Esophagus squamous epithelium (tissue), 5 donors: ENCODE measurements at regions not wholly inside any gene's neighbourhood (a gene's known extent, or its start where the extent isn't known, plus 50 kb on each side); places are given as distances from the start of the nearest gene placed in this dataset.

Source experiments
- DNase-seq: peaks from one replicate; lab custom pipeline; 2025; lab: John Stamatoyannopoulos, UW
- H3K27ac ChIP-seq, 4 donors: fragments of 200-600 bp; sonication (generic); one replicate each; pipeline ENCODE4 v1.5.1; 2016 to 2019; ENCODE audit warnings: mild to moderate bottlenecking in 1 of 4
- H3K27me3 ChIP-seq, 4 donors: fragments of 200-600 bp; sonication (generic); 1 replicate in 3 of 4; 2 replicates in 1 of 4; pipeline versions ENCODE4 v1.5.1 to v1.6.0; 2017 to 2021; ENCODE audit warnings: antibody characterized with exemption in 1 of 4
- H3K36me3 ChIP-seq, 3 donors: fragments of 200-600 bp; sonication (generic); one replicate each; pipeline ENCODE4 v1.5.1; 2016 to 2019
- H3K4me1 ChIP-seq, 3 donors: fragments of 200-600 bp; sonication (generic); one replicate each; pipeline ENCODE4 v1.5.1; 2017 to 2019
- H3K4me3 ChIP-seq, 4 donors: fragments of 200-600 bp; sonication (generic); 1 replicate in 3 of 4; 2 replicates in 1 of 4; pipeline ENCODE4 v1.5.1; 2016 to 2019; ENCODE audit warnings: mild to moderate bottlenecking in 2 of 4, moderate library complexity in 1 of 4
- H3K9me3 ChIP-seq, 3 donors: fragments of 200-600 bp; sonication (generic); one replicate each; pipeline ENCODE4 v1.5.1; 2016 to 2019
- CTCF ChIP-seq, 6 experiments: fragments of 450-650 bp in 4 of 6; fragments of 200-600 bp in 2 of 6; sonication (generic) in 2 of 6; IDR thresholded peaks; one replicate each; pipeline ENCODE4 v1.5.1; 2016 to 2019; ENCODE audit warnings: antibody characterized with exemption in 6 of 6, mild to moderate bottlenecking in 4 of 6, moderate library complexity in 4 of 6
- POLR2A ChIP-seq, 4 donors: fragments of 450-650 bp; IDR thresholded peaks; one replicate each; pipeline ENCODE4 v1.6.1; 2017; ENCODE audit warnings: antibody characterized with exemption in 4 of 4, mild to moderate bottlenecking in 4 of 4, moderate library complexity in 3 of 4
- WGBS, 2 donors: methylation state at CpG; one replicate each; pipeline ENCODE4 v1.1.5; 2018; 5-methylcytosine and 5-hydroxymethylcytosine counted together
- intact Hi-C: fragments of 100-400 bp; cut with DNase I; formaldehyde crosslinking; loops from one replicate; pipeline ENCODE4 v1.15.0; 2022
- donor health status: DM: yes; HTN: yes; CAD: no.

GRCh38 chr6:118715376-118715775 lies 64.0 kb upstream of the CEP85L start:
- H3K9me3 ChIP-seq, result no peaks in the 10 kb centered on the region
- 73 to 78% methylated on average over 2 of the region's 2 CpGs for WGBS, 2 donors
- peaks cover 0 to 5% (median 0%) of the 10 kb centered on the region in 3 donors for H3K4me1 ChIP-seq
- H3K27ac ChIP-seq, result no peak overlapping the region
- no peaks in the 10 kb centered on the region for H3K27me3 ChIP-seq
- no peak for DNase-seq
- TF ChIP-seq POLR2A (IDR thresholded peaks at IDR 0.05), result no peak
- no peak for TF ChIP-seq CTCF (IDR thresholded peaks at IDR 0.05)
- intact Hi-C loops, result no loop called here
- H3K4me3 ChIP-seq, result no peak overlapping the region
- H3K36me3 ChIP-seq, result no peaks in the 10 kb centered on the region

DNA sequence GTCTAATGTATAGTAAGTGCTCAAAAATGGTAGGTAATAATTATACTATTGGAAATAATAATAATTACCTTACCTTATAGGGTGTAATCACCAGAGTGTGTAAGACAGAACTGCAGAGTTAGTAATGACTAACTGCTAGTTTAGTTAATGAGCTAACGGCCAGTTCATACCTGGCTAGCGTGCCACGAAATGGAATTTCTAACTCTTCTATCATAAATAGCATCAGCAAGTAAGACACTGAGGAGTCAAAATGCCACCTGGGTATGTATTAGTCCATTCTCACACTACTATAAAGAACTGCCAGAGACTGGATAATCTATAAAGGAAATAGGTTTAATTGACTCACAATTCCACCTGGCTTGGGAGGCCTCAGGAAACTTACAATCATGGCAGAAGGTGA lies 63.4 kb upstream of the CEP85L start:
- no peak for TF ChIP-seq CTCF (IDR thresholded peaks at IDR 0.05)
- no peak for TF ChIP-seq POLR2A (IDR thresholded peaks at IDR 0.05)
- no peak for DNase-seq
- intact Hi-C loops, result no loop called here
- H3K27ac ChIP-seq, result no peak overlapping the region
- H3K4me1 ChIP-seq, result peaks cover 0 to 11% (median 3%) of the 10 kb centered on the region in 3 donors
- H3K27me3 ChIP-seq, result no peaks in the 10 kb centered on the region
- H3K36me3 ChIP-seq, result no peaks in the 10 kb centered on the region
- 91 to 98% methylated on average over 3 of the region's 3 CpGs for WGBS, 2 donors
- H3K9me3 ChIP-seq, result no peaks in the 10 kb centered on the region
- no peak overlapping the region for H3K4me3 ChIP-seq

GRCh38 chr6:118712969-118713368 lies 61.6 kb upstream of the CEP85L start:
- DNase-seq, result no peak
- H3K4me3 ChIP-seq, result no peak overlapping the region
- H3K4me1 ChIP-seq, result peaks cover 3 to 29% (median 7%) of the 10 kb centered on the region in 3 donors
- H3K27ac ChIP-seq, result no peak overlapping the region
- no peaks in the 10 kb centered on the region for H3K9me3 ChIP-seq
- no peaks in the 10 kb centered on the region for H3K36me3 ChIP-seq
- intact Hi-C loops, result no loop called here
- WGBS, 2 donors, result 29 to 33% methylated on average over 3 of the region's 3 CpGs
- no peaks in the 10 kb centered on the region for H3K27me3 ChIP-seq
- TF ChIP-seq CTCF (IDR thresholded peaks at IDR 0.05) (no peak), POLR2A (IDR thresholded peaks at IDR 0.05) (no peak)

GRCh38 chr6:118710616-118711015 lies 59.2 kb upstream of the CEP85L start:
- intact Hi-C loops, result no loop called here
- no peak for DNase-seq
- Histone ChIP-seq H3K36me3 (no peaks in the 10 kb centered on the region), H3K27me3 (no peaks in the 10 kb centered on the region), H3K4me1 (peaks cover 3 to 38% (median 10%) of the 10 kb centered on the region in 3 donors), H3K9me3 (no peaks in the 10 kb centered on the region), H3K4me3 (no peak overlapping the region), H3K27ac (peak overlapping the region in 1 of 4 donors; percentile 72)
- 65 to 79% methylated on average over 4 to 5 of the region's 5 CpGs for WGBS, 2 donors
- no peak for TF ChIP-seq CTCF (IDR thresholded peaks at IDR 0.05)
- TF ChIP-seq POLR2A (IDR thresholded peaks at IDR 0.05), result no peak

GRCh38 chr6:118709859-118710350 lies 58.5 kb upstream of the CEP85L start:
- H3K36me3 ChIP-seq, result no peaks in the 10 kb centered on the region
- peak overlapping the region in 3 of 4 donors; percentile 66 to 87 (median 72) for H3K27ac ChIP-seq
- H3K27me3 ChIP-seq, result no peaks in the 10 kb centered on the region
- TF ChIP-seq CTCF (IDR thresholded peaks at IDR 0.05) (no peak), POLR2A (IDR thresholded peaks at IDR 0.05) (peak in 1 of 4 donors; percentile 31)
- DNase-seq, result no peak
- H3K9me3 ChIP-seq, result no peaks in the 10 kb centered on the region
- intact Hi-C loops, result no loop called here
- 16 to 21% methylated on average over 3 of the region's 3 CpGs for WGBS, 2 donors
- H3K4me1 ChIP-seq, result peaks cover 3 to 44% (median 15%) of the 10 kb centered on the region in 3 donors
- peak overlapping the region in 3 of 4 donors; percentile 35 to 65 (median 39) for H3K4me3 ChIP-seq
